ENCODE measurements at regions not wholly inside any gene's neighbourhood (a gene's known extent, or its start where the extent isn't known, plus 50 kb on each side); places are given as distances from the start of the nearest gene placed in this dataset.
A peak's percentile ranks its signal among the peaks of the same experiment; 100 is the strongest.

DNA sequence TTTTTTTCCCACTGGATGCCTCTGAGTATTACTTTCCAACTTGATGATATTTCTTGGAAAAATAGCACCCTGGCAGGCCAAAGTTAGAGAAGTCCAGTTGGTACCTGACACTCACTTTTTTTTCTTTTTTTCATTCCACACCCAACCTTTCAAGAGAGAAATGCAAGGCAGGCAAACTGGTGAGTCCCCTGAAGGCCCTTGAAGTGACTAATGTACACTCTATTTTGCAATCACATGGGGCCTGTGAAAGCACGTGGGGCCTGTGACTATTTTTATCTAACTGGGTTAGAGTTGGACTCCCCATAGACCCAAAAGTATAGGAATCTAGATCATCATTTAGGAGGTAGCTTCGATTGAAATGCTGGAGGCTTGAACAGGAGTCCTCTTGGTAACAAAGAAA is 316.7 kb downstream of the CHL1 start:
- Histone ChIP-seq H3K9me3 (ENCODE audit: control insufficient read depth, insufficient read depth, low read length) (no peaks in the 10 kb centered on the region), H3K36me3 (ENCODE audit: control insufficient read depth, insufficient read depth, low read length) (no peaks in the 10 kb centered on the region), H3K4me3 (ENCODE audit: low read depth, low read length) (no peak overlapping the region), H3K27me3 (ENCODE audit: control insufficient read depth, insufficient read depth, low read length) (no peaks in the 10 kb centered on the region), H3K27ac (ENCODE audit: low read depth, low read length) (no peak overlapping the region), H3K4me1 (ENCODE audit: control insufficient read depth, insufficient read depth, low read length) (no peaks in the 10 kb centered on the region)
- WGBS (ENCODE audit: insufficient coverage), result no CpG with 5 or more reads among the region's 2 CpGs
- DNase-seq (ENCODE audit: low read depth in 4 of 6, low spot score in 6 of 6), result no peak

- Histone ChIP-seq H3K36me3 (ENCODE audit: control insufficient read depth, insufficient read depth, low read length) (no peaks in the 10 kb centered on the region), H3K27ac (ENCODE audit: low read depth, low read length) (no peak overlapping the region), H3K4me3 (ENCODE audit: low read depth, low read length) (no peak overlapping the region), H3K27me3 (ENCODE audit: control insufficient read depth, insufficient read depth, low read length) (no peaks in the 10 kb centered on the region), H3K4me1 (ENCODE audit: control insufficient read depth, insufficient read depth, low read length) (no peaks in the 10 kb centered on the region), H3K9me3 (ENCODE audit: control insufficient read depth, insufficient read depth, low read length) (no peaks in the 10 kb centered on the region)
- 100% methylated on average over 1 of the region's 2 CpGs for WGBS (ENCODE audit: insufficient coverage)
- no peak for DNase-seq (ENCODE audit: low read depth in 4 of 6, low spot score in 6 of 6)
These were observed 317.6 kb downstream of the CHL1 start for GRCh38 chr3:514192-514591.

- no peak overlapping the region for H3K4me3 ChIP-seq (ENCODE audit: low read depth, low read length)
- no peaks in the 10 kb centered on the region for H3K27me3 ChIP-seq (ENCODE audit: control insufficient read depth, insufficient read depth, low read length)
- H3K36me3 ChIP-seq (ENCODE audit: control insufficient read depth, insufficient read depth, low read length), result no peaks in the 10 kb centered on the region
- no peaks in the 10 kb centered on the region for H3K9me3 ChIP-seq (ENCODE audit: control insufficient read depth, insufficient read depth, low read length)
- H3K27ac ChIP-seq (ENCODE audit: low read depth, low read length), result no peak overlapping the region
- H3K4me1 ChIP-seq (ENCODE audit: control insufficient read depth, insufficient read depth, low read length), result no peaks in the 10 kb centered on the region
- WGBS (ENCODE audit: insufficient coverage), result 100% methylated on average over 3 of the region's 3 CpGs
- peak in 2 of 6 donors; percentile 29 to 63 for DNase-seq (ENCODE audit: low read depth in 4 of 6, low spot score in 6 of 6)
These were observed 322.5 kb downstream of the CHL1 start for GRCh38 chr3:519026-519425.

GRCh38 chr3:522888-523287 is 326.3 kb downstream of the CHL1 start:
- H3K4me1 ChIP-seq (ENCODE audit: control insufficient read depth, insufficient read depth, low read length), result no peaks in the 10 kb centered on the region
- no peaks in the 10 kb centered on the region for H3K27me3 ChIP-seq (ENCODE audit: control insufficient read depth, insufficient read depth, low read length)
- no peaks in the 10 kb centered on the region for H3K9me3 ChIP-seq (ENCODE audit: control insufficient read depth, insufficient read depth, low read length)
- H3K36me3 ChIP-seq (ENCODE audit: control insufficient read depth, insufficient read depth, low read length), result no peaks in the 10 kb centered on the region
- no peak overlapping the region for H3K4me3 ChIP-seq (ENCODE audit: low read depth, low read length)
- no peak for DNase-seq (ENCODE audit: low read depth in 4 of 6, low spot score in 6 of 6)
- WGBS (ENCODE audit: insufficient coverage), result 86% methylated on average over 1 of the region's 4 CpGs
- no peak overlapping the region for H3K27ac ChIP-seq (ENCODE audit: low read depth, low read length)

DNA sequence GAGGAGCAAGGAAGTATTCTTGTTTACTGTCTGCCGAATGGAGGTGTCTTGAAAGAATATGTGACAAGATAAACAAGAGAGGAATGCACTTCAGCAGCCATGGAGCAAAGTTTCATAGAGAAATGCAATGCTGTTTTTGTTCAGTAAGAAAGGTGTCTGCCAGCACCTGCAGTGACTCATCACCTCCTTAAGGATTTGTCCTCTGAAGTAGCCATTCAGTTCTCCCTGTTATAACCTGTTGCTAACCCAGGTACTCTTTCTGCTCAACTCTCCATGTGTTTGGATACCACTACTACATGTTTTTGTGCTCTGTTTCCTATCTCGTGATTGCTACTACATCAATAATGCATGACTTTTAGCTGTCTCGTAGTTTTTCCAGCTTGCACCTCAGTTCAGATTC is 328.9 kb downstream of the CHL1 start:
- Histone ChIP-seq H3K9me3 (ENCODE audit: control insufficient read depth, insufficient read depth, low read length) (no peaks in the 10 kb centered on the region), H3K27ac (ENCODE audit: low read depth, low read length) (no peak overlapping the region), H3K4me1 (ENCODE audit: control insufficient read depth, insufficient read depth, low read length) (no peaks in the 10 kb centered on the region), H3K4me3 (ENCODE audit: low read depth, low read length) (no peak overlapping the region), H3K27me3 (ENCODE audit: control insufficient read depth, insufficient read depth, low read length) (no peaks in the 10 kb centered on the region), H3K36me3 (ENCODE audit: control insufficient read depth, insufficient read depth, low read length) (no peaks in the 10 kb centered on the region)
- 85% methylated on average over 3 of the region's 3 CpGs for WGBS (ENCODE audit: insufficient coverage)
- no peak for DNase-seq (ENCODE audit: low read depth in 4 of 6, low spot score in 6 of 6)

DNA sequence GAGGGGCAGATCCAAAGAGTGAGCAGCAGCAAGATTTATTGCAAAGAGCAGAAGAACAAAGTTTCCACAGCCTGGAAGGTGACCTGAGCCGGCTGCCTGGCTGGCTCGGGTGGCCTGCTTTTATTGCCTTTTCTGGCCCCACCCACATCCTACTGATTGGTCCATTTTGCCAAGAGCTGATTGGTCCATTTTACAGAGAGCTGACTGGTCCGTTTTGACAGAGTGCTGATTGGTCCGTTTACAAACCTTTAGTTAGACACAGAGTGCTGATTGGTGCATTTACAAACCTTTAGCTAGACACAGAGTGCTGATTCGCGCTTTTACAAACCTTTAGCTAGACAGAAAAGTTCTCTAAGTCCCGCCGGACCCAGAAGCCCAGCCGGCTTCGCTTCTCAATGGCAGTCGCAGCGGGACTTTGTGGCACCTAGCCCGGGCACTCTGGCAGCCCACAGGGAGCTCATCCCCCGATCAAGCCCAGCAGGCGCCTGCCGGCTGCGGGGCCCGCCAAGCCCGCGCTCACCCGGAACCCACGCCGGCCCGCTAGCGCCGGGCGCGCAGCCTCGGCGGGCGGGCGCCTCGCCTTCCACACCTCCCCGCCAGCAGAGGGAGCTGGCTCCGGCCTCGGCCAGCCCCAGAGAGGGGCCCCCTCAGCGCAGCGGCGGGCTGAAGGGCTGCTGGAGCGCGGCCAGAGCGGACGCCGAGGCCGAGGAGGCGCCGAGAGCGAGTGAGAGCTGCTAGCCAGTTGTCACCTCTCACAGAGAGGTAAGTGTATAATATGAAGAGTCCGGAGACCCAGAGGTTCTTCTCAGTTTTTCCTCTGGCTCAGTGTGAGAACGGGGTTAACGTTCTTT is 339.2 kb downstream of the CHL1 start:
- H3K9me3 ChIP-seq (ENCODE audit: control insufficient read depth, insufficient read depth, low read length), result peaks cover 2% of the 10 kb centered on the region
- peak overlapping the region; percentile 28 for H3K4me3 ChIP-seq (ENCODE audit: low read depth, low read length)
- H3K27me3 ChIP-seq (ENCODE audit: control insufficient read depth, insufficient read depth, low read length), result peaks cover 2% of the 10 kb centered on the region
- DNase-seq (ENCODE audit: low read depth in 4 of 6, low spot score in 6 of 6), result peak in 2 of 6 donors; percentile 15 to 53
- H3K36me3 ChIP-seq (ENCODE audit: control insufficient read depth, insufficient read depth, low read length), result no peaks in the 10 kb centered on the region
- WGBS (ENCODE audit: insufficient coverage), result 37% methylated on average over 47 of the region's 51 CpGs
- H3K4me1 ChIP-seq (ENCODE audit: control insufficient read depth, insufficient read depth, low read length), result no peaks in the 10 kb centered on the region
- H3K27ac ChIP-seq (ENCODE audit: low read depth, low read length), result no peak overlapping the region

GRCh38 chr3:536417-536813 is 339.9 kb downstream of the CHL1 start:
- peaks cover 2% of the 10 kb centered on the region for H3K9me3 ChIP-seq (ENCODE audit: control insufficient read depth, insufficient read depth, low read length)
- no peaks in the 10 kb centered on the region for H3K4me1 ChIP-seq (ENCODE audit: control insufficient read depth, insufficient read depth, low read length)
- H3K27ac ChIP-seq (ENCODE audit: low read depth, low read length), result no peak overlapping the region
- peak overlapping the region; percentile 28 for H3K4me3 ChIP-seq (ENCODE audit: low read depth, low read length)
- no CpG with 5 or more reads among the region's 6 CpGs for WGBS (ENCODE audit: insufficient coverage)
- DNase-seq (ENCODE audit: low read depth in 4 of 6, low spot score in 6 of 6), result no peak
- no peaks in the 10 kb centered on the region for H3K36me3 ChIP-seq (ENCODE audit: control insufficient read depth, insufficient read depth, low read length)
- H3K27me3 ChIP-seq (ENCODE audit: control insufficient read depth, insufficient read depth, low read length), result peaks cover 2% of the 10 kb centered on the region

- DNase-seq (ENCODE audit: low read depth in 4 of 6, low spot score in 6 of 6), result peak in 1 of 6 donors; percentile 26
- 40% methylated on average over 3 of the region's 12 CpGs for WGBS (ENCODE audit: insufficient coverage)
These were observed 344.7 kb downstream of the CHL1 start for GRCh38 chr3:541062-541801.

DNA sequence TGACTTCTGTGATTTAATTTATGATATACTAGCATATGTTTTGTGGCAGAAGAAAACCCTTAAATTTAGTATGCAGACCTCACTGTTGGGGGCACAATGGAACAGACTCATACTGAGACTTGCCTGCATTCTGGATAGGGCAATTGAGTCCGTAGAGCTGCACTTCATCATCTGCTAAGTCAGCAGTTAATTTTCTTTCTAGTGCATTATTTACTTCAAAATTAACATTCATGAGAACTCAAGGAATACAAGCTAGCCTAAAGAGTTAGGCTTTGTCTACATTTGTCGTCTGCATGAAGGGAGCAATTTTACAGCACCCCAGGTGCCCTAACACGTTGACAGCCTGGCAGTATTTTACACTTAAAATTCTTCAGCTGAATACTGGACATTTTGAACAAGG is 345.5 kb downstream of the CHL1 start:
- DNase-seq (ENCODE audit: low read depth in 4 of 6, low spot score in 6 of 6), result no peak
- 56% methylated on average over 1 of the region's 3 CpGs for WGBS (ENCODE audit: insufficient coverage)
- Histone ChIP-seq H3K4me3 (ENCODE audit: low read depth, low read length) (no peak overlapping the region), H3K27ac (ENCODE audit: low read depth, low read length) (no peak overlapping the region), H3K27me3 (ENCODE audit: control insufficient read depth, insufficient read depth, low read length) (peaks cover 2% of the 10 kb centered on the region), H3K9me3 (ENCODE audit: control insufficient read depth, insufficient read depth, low read length) (no peaks in the 10 kb centered on the region), H3K4me1 (ENCODE audit: control insufficient read depth, insufficient read depth, low read length) (no peaks in the 10 kb centered on the region), H3K36me3 (ENCODE audit: control insufficient read depth, insufficient read depth, low read length) (no peaks in the 10 kb centered on the region)

More at GRCh38 chr3:541062-541801, 344.7 kb downstream of the CHL1 start:
- Histone ChIP-seq H3K36me3 (ENCODE audit: control insufficient read depth, insufficient read depth, low read length) (no peaks in the 10 kb centered on the region), H3K27ac (ENCODE audit: low read depth, low read length) (no peak overlapping the region), H3K27me3 (ENCODE audit: control insufficient read depth, insufficient read depth, low read length) (peaks cover 2% of the 10 kb centered on the region), H3K9me3 (ENCODE audit: control insufficient read depth, insufficient read depth, low read length) (no peaks in the 10 kb centered on the region), H3K4me3 (ENCODE audit: low read depth, low read length) (no peak overlapping the region), H3K4me1 (ENCODE audit: control insufficient read depth, insufficient read depth, low read length) (no peaks in the 10 kb centered on the region)

- no peaks in the 10 kb centered on the region for H3K9me3 ChIP-seq (ENCODE audit: control insufficient read depth, insufficient read depth, low read length)
These were observed 353.1 kb downstream of the CHL1 start for GRCh38 chr3:549636-550035.

More at GRCh38 chr3:549636-550035, 353.1 kb downstream of the CHL1 start:
- DNase-seq (ENCODE audit: low read depth in 4 of 6, low spot score in 6 of 6), result no peak
- Histone ChIP-seq H3K36me3 (ENCODE audit: control insufficient read depth, insufficient read depth, low read length) (no peaks in the 10 kb centered on the region), H3K27ac (ENCODE audit: low read depth, low read length) (no peak overlapping the region), H3K27me3 (ENCODE audit: control insufficient read depth, insufficient read depth, low read length) (no peaks in the 10 kb centered on the region), H3K4me3 (ENCODE audit: low read depth, low read length) (no peak overlapping the region), H3K4me1 (ENCODE audit: control insufficient read depth, insufficient read depth, low read length) (no peaks in the 10 kb centered on the region)
- 72% methylated on average over 2 of the region's 2 CpGs for WGBS (ENCODE audit: insufficient coverage)
